A172 (cell line): ENCODE measurements at regions not wholly inside any gene's neighbourhood (a gene's known extent, or its start where the extent isn't known, plus 50 kb on each side); places are given as distances from the start of the nearest gene placed in this dataset.

Source experiments
- DNase-seq: peaks from one replicate; pipeline ENCODE4 v3.0.0-alpha.2; 2015; ENCODE audit warnings: low spot score

- peak; percentile 3 for DNase-seq
Observed at GRCh38 chr18:75538727-75539126, 111.2 kb upstream of the SMIM21 start.

GRCh38 chr18:75533950-75534349 lies 106.4 kb upstream of the SMIM21 start:
- DNase-seq: no peak

GRCh38 chr18:75533209-75533608 lies 105.7 kb upstream of the SMIM21 start:
- DNase-seq: no peak

- no peak for DNase-seq
Observed at GRCh38 chr18:75531851-75532459, 104.5 kb upstream of the SMIM21 start.

GRCh38 chr18:75531212-75531850 lies 103.8 kb upstream of the SMIM21 start:
- DNase-seq: no peak

- no peak for DNase-seq
Observed at GRCh38 chr18:75530566-75531211, 103.2 kb upstream of the SMIM21 start.

- no peak for DNase-seq
Observed at GRCh38 chr18:75530118-75530517, 102.6 kb upstream of the SMIM21 start.

- no peak for DNase-seq
Observed at GRCh38 chr18:75529394-75529793, 101.9 kb upstream of the SMIM21 start.

GRCh38 chr18:75527848-75528685 lies 100.6 kb upstream of the SMIM21 start:
- no peak for DNase-seq

GRCh38 chr18:75526038-75526437 lies 98.5 kb upstream of the SMIM21 start:
- DNase-seq: no peak

GRCh38 chr18:75525331-75525730 lies 97.8 kb upstream of the SMIM21 start:
- no peak for DNase-seq

- no peak for DNase-seq
Observed at GRCh38 chr18:75524841-75525240, 97.3 kb upstream of the SMIM21 start.

GRCh38 chr18:75524181-75524580 lies 96.7 kb upstream of the SMIM21 start:
- DNase-seq: no peak

- DNase-seq: no peak
Observed at GRCh38 chr18:75521816-75522215, 94.3 kb upstream of the SMIM21 start.

GRCh38 chr18:75518007-75518406 lies 90.5 kb upstream of the SMIM21 start:
- DNase-seq: no peak

GRCh38 chr18:75517286-75517685 lies 89.8 kb upstream of the SMIM21 start:
- DNase-seq: no peak

- no peak for DNase-seq
Observed at GRCh38 chr18:75507636-75508035, 80.1 kb upstream of the SMIM21 start.

GRCh38 chr18:75506913-75507312 lies 79.4 kb upstream of the SMIM21 start:
- no peak for DNase-seq

- no peak for DNase-seq
Observed at GRCh38 chr18:75504469-75504868, 77.0 kb upstream of the SMIM21 start.

- no peak for DNase-seq
Observed at GRCh38 chr18:75503615-75504014, 76.1 kb upstream of the SMIM21 start.

GRCh38 chr18:75502286-75502685 lies 74.8 kb upstream of the SMIM21 start:
- DNase-seq: no peak

- no peak for DNase-seq
Observed at GRCh38 chr18:75500545-75500944, 73.0 kb upstream of the SMIM21 start.
